ENCODE measurements at regions not wholly inside any gene's neighbourhood (a gene's known extent, or its start where the extent isn't known, plus 50 kb on each side); places are given as distances from the start of the nearest gene placed in this dataset.
"Not testable (repeated sequence)": the region's sequence is repeated elsewhere in the genome, so short reads cannot be mapped to it uniquely, and the experiment has no call there.

GRCh38 chr5:143955141-143955540 lies 143.2 kb downstream of the HMHB1 start:
- no peak for DNase-seq (ENCODE audit: low read depth)

GRCh38 chr5:143957455-143957854 lies 145.5 kb downstream of the HMHB1 start:
- DNase-seq (ENCODE audit: low read depth) = no peak

DNA sequence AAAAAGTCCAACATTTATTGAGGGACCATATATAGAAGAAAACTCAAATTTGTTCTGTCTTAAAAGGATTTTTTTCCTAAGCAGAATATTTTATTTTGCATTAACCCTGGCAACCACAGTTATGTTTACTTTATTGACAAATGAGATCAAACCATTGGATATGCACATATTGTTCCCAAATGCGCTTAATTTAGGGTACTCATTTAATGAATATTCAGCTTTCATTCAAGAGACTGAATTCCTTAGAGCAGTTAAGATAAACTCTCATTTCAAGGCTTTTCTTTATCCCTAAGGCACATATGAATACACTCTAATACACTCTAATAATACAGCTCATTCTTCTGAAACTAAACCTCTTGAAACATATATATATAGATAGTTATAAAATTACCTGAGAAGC lies 150.2 kb downstream of the HMHB1 start:
- DNase-seq (ENCODE audit: low read depth) = no peak

DNA sequence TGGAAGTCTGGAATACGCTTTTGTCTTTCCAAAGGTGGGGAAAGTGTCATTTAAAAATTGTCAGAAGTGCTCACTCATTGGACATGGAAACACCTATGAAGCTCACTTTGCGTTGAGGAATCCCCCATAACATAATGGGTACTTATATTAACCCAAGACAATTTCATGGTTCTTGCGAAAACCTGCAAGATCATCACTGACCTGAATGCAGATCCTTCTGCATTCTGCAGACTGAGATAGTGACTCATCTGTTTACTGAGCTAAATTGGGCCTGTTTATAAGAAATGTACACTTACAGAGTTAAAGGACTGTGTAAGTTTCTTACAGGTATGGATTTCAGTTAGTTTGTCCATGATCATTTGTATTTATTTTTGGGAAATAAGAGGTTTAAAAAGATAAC lies 153.0 kb downstream of the HMHB1 start:
- DNase-seq (ENCODE audit: low read depth) = peak; percentile 47

- DNase-seq (ENCODE audit: low read depth) = peak; percentile 17
Observed at GRCh38 chr5:143966280-143966679, 154.3 kb downstream of the HMHB1 start.

GRCh38 chr5:143968071-143968878 lies 156.3 kb downstream of the HMHB1 start:
- peak; percentile 77 for DNase-seq (ENCODE audit: low read depth)

DNA sequence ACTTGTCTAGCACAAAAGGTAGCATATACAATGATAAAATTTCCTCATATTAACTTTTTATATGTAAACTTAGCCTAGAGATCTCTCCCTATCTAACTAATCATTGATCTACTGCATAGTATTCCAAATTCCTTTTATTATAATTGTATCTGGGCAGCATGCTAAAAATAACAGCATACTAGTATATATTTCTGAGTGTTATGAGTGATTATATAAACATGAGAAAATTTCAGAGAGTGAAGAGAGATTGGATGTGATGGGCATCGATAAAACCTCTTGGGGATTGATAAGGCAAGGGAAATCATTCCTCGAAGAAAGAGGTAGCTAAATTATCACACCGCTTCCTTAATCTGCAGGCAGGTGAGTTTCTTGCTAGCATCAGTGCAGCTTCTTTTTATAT lies 158.2 kb downstream of the HMHB1 start:
- no peak for DNase-seq (ENCODE audit: low read depth)

- no peak for DNase-seq (ENCODE audit: low read depth)
Observed at GRCh38 chr5:143972068-143972467, 160.1 kb downstream of the HMHB1 start.

- peak; percentile 67 for DNase-seq (ENCODE audit: low read depth)
Observed at GRCh38 chr5:143976055-143976454, 164.1 kb downstream of the HMHB1 start.

DNA sequence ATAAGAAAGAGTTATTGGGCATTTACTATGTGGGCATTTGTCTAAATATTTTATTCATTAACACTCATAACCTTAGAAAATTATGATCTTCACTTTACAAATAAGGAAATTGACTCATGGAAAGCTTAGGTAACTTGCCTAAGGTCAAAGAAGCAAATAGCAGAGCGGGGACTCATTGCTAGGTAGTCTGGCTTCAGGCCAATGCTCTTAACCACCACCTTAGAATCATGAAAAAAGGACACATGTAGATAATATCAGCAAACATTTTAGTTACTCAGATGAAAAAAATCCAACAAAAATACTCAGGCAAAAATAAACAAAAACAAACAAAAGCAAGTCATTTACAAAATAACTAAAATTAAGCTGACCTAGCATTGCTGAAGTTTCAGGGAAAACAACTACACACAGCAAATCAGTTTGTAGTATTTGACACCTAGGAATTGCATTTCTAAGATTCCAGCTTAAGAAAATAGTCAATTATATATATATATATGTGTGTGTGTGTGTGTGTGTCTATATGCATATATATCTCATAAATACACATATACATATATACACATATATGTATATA lies 166.0 kb downstream of the HMHB1 start:
- peak; percentile 90 for DNase-seq (ENCODE audit: low read depth)

GRCh38 chr5:143979044-143979690 lies 167.2 kb downstream of the HMHB1 start:
- peak; percentile 34 for DNase-seq (ENCODE audit: low read depth)

DNA sequence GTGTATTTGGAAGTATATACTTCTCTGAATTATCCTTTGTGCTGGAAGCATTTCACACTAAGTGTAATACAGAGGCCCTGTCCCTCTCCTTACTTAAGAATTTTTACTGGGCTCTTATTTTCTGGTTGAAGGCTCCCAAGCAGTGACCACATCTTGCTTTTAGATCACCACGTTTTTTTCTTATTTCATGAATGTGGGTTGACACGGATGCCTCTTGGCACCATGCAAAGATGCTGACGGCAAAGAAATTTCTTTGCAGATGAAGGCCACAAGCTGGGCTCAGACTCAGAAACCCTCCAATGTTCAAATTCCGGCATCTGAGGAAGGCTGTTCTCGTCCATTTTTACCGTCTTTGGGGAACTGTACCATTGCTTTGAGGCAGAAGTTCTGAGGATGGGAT lies 168.5 kb downstream of the HMHB1 start:
- DNase-seq (ENCODE audit: low read depth) = no peak

DNA sequence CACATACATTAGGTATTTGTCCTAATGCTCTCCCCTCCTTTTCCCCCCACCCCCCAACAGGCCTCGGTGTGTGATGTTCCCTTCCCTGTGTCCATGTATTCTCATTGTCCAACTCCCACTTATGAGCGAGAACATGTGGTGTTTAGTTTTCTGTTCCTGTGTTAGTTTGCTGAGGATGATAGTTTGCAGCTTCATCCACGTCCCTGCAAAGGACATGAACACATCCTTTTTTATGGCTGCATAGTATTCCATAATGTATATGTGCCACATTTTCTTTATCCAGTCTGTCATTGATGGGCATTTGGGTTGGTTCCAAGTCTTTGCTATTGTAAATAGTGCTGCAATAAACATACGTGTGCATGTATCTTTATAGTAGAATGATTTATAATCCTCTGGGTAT lies 171.0 kb downstream of the HMHB1 start:
- DNase-seq (ENCODE audit: low read depth) = not testable (repeated sequence)

GRCh38 chr5:143985832-143986515 lies 174.0 kb downstream of the HMHB1 start:
- peak; percentile 94 for DNase-seq (ENCODE audit: low read depth)

DNA sequence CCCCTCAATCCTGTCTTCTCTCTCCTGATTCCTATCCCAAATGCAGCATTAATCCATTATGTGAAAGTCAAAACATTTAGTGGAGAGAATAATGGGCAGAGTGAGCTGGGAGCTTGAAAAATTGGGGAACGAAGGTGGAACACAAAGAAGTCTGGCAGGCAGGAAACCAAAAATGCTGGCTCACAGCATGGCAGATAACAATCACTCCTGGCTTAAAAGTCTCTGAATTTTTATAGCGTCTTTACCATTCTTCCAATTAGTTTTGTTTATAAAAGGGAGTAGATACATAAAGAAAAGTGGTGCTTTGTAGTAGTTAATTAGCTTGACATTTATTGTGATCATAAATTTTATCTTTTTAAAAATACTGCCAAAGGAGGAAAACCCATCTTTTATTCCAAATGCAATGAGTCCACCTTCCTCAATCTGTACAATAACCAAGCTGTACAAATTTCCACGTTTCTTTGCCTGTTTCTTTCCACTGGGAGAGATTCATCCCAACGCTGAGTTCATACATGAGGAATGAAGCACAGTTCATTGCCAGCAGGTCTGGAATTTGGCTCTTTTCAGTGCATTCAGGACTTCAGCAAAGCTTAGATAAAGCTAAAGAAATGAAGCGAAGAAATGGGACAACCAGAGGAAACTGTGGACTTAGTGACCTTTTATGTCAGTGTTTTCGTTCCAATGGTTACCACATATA lies 174.7 kb downstream of the HMHB1 start:
- DNase-seq (ENCODE audit: low read depth) = peak; percentile 67

GRCh38 chr5:143987264-143987663 lies 175.3 kb downstream of the HMHB1 start:
- no peak for DNase-seq (ENCODE audit: low read depth)

DNA sequence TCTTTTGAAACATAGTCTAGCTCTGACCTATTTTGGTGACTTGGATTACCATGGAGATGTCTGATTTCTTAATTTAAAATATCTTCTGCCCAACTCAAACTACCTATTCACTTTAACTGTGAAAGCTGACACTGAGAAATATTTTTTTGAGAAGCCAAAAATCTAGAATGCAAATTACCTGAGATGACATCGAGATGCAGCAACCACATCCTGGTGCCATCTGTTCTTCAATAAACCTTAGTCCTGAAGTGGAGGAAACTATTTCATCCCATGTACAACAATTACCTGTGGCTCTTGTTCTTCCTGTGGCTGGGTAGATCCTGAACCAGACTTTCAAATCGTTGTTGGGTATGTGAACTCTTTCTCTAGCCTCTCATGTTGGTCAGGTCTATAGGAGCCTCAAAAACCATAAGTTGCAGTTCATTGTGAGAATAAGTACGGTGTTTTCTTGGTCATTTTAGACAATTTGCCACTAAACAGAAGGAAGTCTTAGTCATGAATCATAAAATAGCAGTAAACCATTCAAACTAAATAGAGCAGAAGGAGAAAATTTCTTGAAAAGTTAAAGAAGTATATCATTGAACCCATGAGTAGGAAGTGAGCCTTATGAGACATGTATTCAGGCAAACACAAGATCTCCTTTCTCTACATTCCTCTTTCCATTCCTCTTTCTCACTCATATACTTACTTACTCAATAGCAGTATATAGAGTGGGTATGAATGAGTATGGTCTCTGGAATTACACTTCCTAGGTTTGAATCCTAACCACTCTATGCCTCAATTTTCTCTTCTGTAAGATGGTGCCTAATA lies 176.0 kb downstream of the HMHB1 start:
- DNase-seq (ENCODE audit: low read depth) = no peak

GRCh38 chr5:143992496-143992895 lies 178.0 kb downstream of the YIPF5 start:
- DNase-seq (ENCODE audit: low read depth) = no peak

- DNase-seq (ENCODE audit: low read depth) = no peak
Observed at GRCh38 chr5:144002876-144003275, 167.6 kb downstream of the YIPF5 start.

- peak; percentile 22 for DNase-seq (ENCODE audit: low read depth)
Observed at GRCh38 chr5:144003636-144004035, 166.8 kb downstream of the YIPF5 start.

- peak; percentile 32 for DNase-seq (ENCODE audit: low read depth)
Observed at GRCh38 chr5:144004146-144004545, 166.3 kb downstream of the YIPF5 start.
